B cell (primary cell): ENCODE measurements at regions not wholly inside any gene's neighbourhood (a gene's known extent, or its start where the extent isn't known, plus 50 kb on each side); places are given as distances from the start of the nearest gene placed in this dataset.

Experiments
- CTCF ChIP-seq: fragments of 200-600 bp; IDR thresholded peaks from one replicate; pipeline ENCODE4 v1.8.0; 2022; ENCODE audit warnings: antibody characterized with exemption, mild to moderate bottlenecking
- EZH2 ChIP-seq: IDR thresholded peaks from 2 replicates; pipeline ENCODE4 v1.6.1; 2012; ENCODE audit warnings: borderline replicate concordance, low read depth, mild to moderate bottlenecking, moderate library complexity, low read length; ENCODE audit not compliant: insufficient read depth, poor library complexity, severe bottlenecking

- TF ChIP-seq CTCF (no peak), EZH2 (no peak)
These were observed 663.6 kb upstream of the PLXNA2 start for GRCh38 chr1:208907790-208908189.
